B cell (primary cell): ENCODE measurements at regions not wholly inside any gene's neighbourhood (a gene's known extent, or its start where the extent isn't known, plus 50 kb on each side); places are given as distances from the start of the nearest gene placed in this dataset.

ENCODE experiments used
- ATAC-seq: fragments of 200-7000 bp; cut with Tn5 transposase; one replicate; pipeline ENCODE4 v1.10.0; 2021; ENCODE audit warnings: low read depth, mild to moderate bottlenecking, moderate number of reproducible peaks, moderate library complexity
- CTCF ChIA-PET: fragments of 350-600 bp; sonication (Branson Sonifier 250); formaldehyde crosslinking; loops from one replicate; lab custom pipeline; 2021; ENCODE audit warnings: antibody characterized with exemption, inconsistent platforms; lab: Charles Lee
- POLR2A ChIA-PET: fragments of 350-600 bp; sonication (Branson Sonifier 250); formaldehyde crosslinking; loops from one replicate; lab custom pipeline; 2021; ENCODE audit warnings: antibody characterized with exemption; lab: Charles Lee
- DNase-seq: peaks from one replicate; pipeline ENCODE4 v3.0.0; 2013
- H2AFZ ChIP-seq: 2 replicates; pipeline ENCODE4 v1.6.1; 2012; ENCODE audit warnings: mild to moderate bottlenecking, low read depth, low read length; ENCODE audit not compliant: insufficient read depth, poor library complexity, severe bottlenecking
- H3K27ac ChIP-seq, 2 donors: 1 replicate in 1 of 2; 2 replicates in 1 of 2; pipeline ENCODE4 v1.5.1; 2012 to 2013; ENCODE audit warnings: low read length in 2 of 2, mild to moderate bottlenecking in 2 of 2, moderate library complexity in 1 of 2
- H3K27me3 ChIP-seq, 4 experiments: fragments of 200-600 bp in 1 of 4; sonication (generic) in 1 of 4; replicated peaks in 1 of 4; 1 replicate in 2 of 4; 2 replicates in 2 of 4; pipeline versions ENCODE4 v1.6.1 to v1.7.0; 2013 to 2016; ENCODE audit warnings: low read length in 3 of 4, mild to moderate bottlenecking in 2 of 4, mixed read lengths in 1 of 4, moderate library complexity in 1 of 4; ENCODE audit not compliant: insufficient read depth in 4 of 4, control insufficient read depth in 3 of 4; ENCODE audit errors: control extremely low read depth in 1 of 4
- H3K36me3 ChIP-seq, 2 experiments: replicated peaks in 1 of 2; 1 replicate in 1 of 2; 2 replicates in 1 of 2; pipeline versions ENCODE4 v1.6.1 to v1.7.1; 2013; ENCODE audit warnings: low read length in 1 of 2; ENCODE audit not compliant: insufficient read depth in 2 of 2, control insufficient read depth in 1 of 2; ENCODE audit errors: control extremely low read depth in 1 of 2, extremely low read depth in 1 of 2
- H3K4me1 ChIP-seq, 2 donors: fragments of 200-600 bp in 1 of 2; sonication (generic) in 1 of 2; 1 replicate in 1 of 2; 2 replicates in 1 of 2; pipeline versions ENCODE4 v1.5.1 to v1.6.1; 2013 to 2017; ENCODE audit warnings: low read length in 2 of 2; ENCODE audit not compliant: control insufficient read depth in 2 of 2, insufficient read depth in 2 of 2
- H3K4me2 ChIP-seq: replicated peaks from 2 replicates; pipeline ENCODE3; 2012; ENCODE audit warnings: mild to moderate bottlenecking, low read depth, low read length; ENCODE audit not compliant: poor library complexity, severe bottlenecking
- H3K4me3 ChIP-seq, 5 experiments: fragments of 200-600 bp in 1 of 5; sonication (generic) in 1 of 5; 1 replicate in 3 of 5; 2 replicates in 2 of 5; pipeline versions ENCODE4 v1.5.1 to v1.7.0; 2011 to 2016; ENCODE audit warnings: low read length in 4 of 5, mild to moderate bottlenecking in 4 of 5, low read depth in 2 of 5, control low read depth in 1 of 5, moderate library complexity in 1 of 5; ENCODE audit not compliant: insufficient read depth in 1 of 5; ENCODE audit errors: control extremely low read depth in 1 of 5, extremely low read depth in 1 of 5
- H3K79me2 ChIP-seq: fragments of 200-600 bp; sonication (generic); one replicate; pipeline ENCODE4 v1.6.0; 2016; ENCODE audit warnings: low read length; ENCODE audit not compliant: control insufficient read depth, insufficient read depth
- H3K9ac ChIP-seq: fragments of 200-600 bp; sonication (generic); 2 replicates; pipeline ENCODE4 v1.6.1; 2017; ENCODE audit warnings: mild to moderate bottlenecking, low read length, moderate library complexity
- H3K9me3 ChIP-seq, 3 donors: one replicate each; pipeline versions ENCODE4 v1.6.1 to v1.7.1; 2013; ENCODE audit warnings: low read length in 2 of 3; ENCODE audit not compliant: control insufficient read depth in 2 of 3, insufficient read depth in 1 of 3; ENCODE audit errors: control extremely low read depth in 1 of 3
- H4K20me1 ChIP-seq: 2 replicates; pipeline ENCODE4 v1.6.0; 2012; ENCODE audit warnings: mild to moderate bottlenecking, low read length; ENCODE audit not compliant: insufficient read depth, control insufficient read depth, poor library complexity, severe bottlenecking
- H3K27ac Mint-ChIP-seq: one replicate; pipeline ENCODE4 v1.8.0; 2021; ENCODE audit warnings: mixed read lengths
- H3K27me3 Mint-ChIP-seq: one replicate; pipeline ENCODE4 v1.8.0; 2021; ENCODE audit warnings: mixed read lengths
- H3K4me1 Mint-ChIP-seq: one replicate; pipeline ENCODE4 v1.8.0; 2021; ENCODE audit warnings: mixed read lengths
- H3K4me3 Mint-ChIP-seq: one replicate; pipeline ENCODE4 v1.8.0; 2021; ENCODE audit warnings: mixed read lengths
- H3K9me3 Mint-ChIP-seq: one replicate; pipeline ENCODE4 v1.8.0; 2022; ENCODE audit warnings: mixed read lengths; ENCODE audit not compliant: insufficient read depth
- EZH2 ChIP-seq: IDR thresholded peaks from 2 replicates; pipeline ENCODE4 v1.6.1; 2012; ENCODE audit warnings: borderline replicate concordance, low read depth, mild to moderate bottlenecking, moderate library complexity, low read length; ENCODE audit not compliant: insufficient read depth, poor library complexity, severe bottlenecking
- WGBS: methylation state at CpG from one replicate; pipeline ENCODE4 v1.1.5; 2013; ENCODE audit warnings: missing lambda C conversion rate; ENCODE audit not compliant: insufficient coverage; 5-methylcytosine and 5-hydroxymethylcytosine counted together
- intact Hi-C: fragments of 100-400 bp; cut with micrococcal nuclease; formaldehyde crosslinking; loops from one replicate; pipeline ENCODE4 v1.10.0; 2022
- TF ChIP-seq, protein P1 (sequence below): fragments of 200-600 bp; IDR thresholded peaks from one replicate; pipeline ENCODE4 v1.8.0; 2022; ENCODE audit warnings: antibody characterized with exemption, mild to moderate bottlenecking

DNA sequence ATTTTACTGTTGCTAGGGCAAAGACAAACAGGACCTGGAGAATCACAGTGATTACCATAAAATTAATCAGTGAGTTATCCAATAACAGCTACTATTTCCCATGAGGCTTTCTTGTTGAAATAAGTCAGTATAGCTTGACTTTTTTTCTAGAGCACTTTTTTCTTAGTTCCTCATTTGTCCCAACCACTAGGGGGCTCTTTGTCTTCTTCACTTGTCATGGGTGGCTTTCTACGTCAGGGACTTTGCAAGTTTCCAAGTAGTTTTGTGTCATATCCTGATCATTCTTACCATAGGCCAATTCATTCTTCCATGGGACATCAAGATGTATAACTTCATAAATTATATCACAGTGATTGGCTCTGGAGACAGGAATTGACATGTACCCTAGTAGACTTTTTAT is 1019.6 kb upstream of the PIK3C3 start:
- Mint-ChIP-seq H3K27ac (no peak overlapping the region), H3K27me3 (no peaks in the 10 kb centered on the region), H3K9me3 (no peaks in the 10 kb centered on the region), H3K4me1 (no peaks in the 10 kb centered on the region), H3K4me3 (no peak overlapping the region)
- ChIA-PET POLR2A (no interaction called here), CTCF (no interaction called here)
- TF ChIP-seq, protein P1, sequence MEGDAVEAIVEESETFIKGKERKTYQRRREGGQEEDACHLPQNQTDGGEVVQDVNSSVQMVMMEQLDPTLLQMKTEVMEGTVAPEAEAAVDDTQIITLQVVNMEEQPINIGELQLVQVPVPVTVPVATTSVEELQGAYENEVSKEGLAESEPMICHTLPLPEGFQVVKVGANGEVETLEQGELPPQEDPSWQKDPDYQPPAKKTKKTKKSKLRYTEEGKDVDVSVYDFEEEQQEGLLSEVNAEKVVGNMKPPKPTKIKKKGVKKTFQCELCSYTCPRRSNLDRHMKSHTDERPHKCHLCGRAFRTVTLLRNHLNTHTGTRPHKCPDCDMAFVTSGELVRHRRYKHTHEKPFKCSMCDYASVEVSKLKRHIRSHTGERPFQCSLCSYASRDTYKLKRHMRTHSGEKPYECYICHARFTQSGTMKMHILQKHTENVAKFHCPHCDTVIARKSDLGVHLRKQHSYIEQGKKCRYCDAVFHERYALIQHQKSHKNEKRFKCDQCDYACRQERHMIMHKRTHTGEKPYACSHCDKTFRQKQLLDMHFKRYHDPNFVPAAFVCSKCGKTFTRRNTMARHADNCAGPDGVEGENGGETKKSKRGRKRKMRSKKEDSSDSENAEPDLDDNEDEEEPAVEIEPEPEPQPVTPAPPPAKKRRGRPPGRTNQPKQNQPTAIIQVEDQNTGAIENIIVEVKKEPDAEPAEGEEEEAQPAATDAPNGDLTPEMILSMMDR, result no peak
- no peak for TF ChIP-seq EZH2
- intact Hi-C loops, result no loop called here
- Histone ChIP-seq H3K9ac (no peak overlapping the region), H4K20me1 (no peaks in the 10 kb centered on the region), H3K36me3 (no peaks in the 10 kb centered on the region), H3K9me3 (no peaks in the 10 kb centered on the region), H3K4me1 (no peaks in the 10 kb centered on the region), H3K27ac (no peak overlapping the region), H3K4me3 (no peak overlapping the region), H3K27me3 (no peaks in the 10 kb centered on the region), H3K79me2 (no peaks in the 10 kb centered on the region), H2AFZ (no peak overlapping the region), H3K4me2 (no peak overlapping the region)
- DNase-seq, result no peak
- no peak for ATAC-seq
- WGBS, result 14% methylated on average over 1 of the region's 1 CpG

DNA sequence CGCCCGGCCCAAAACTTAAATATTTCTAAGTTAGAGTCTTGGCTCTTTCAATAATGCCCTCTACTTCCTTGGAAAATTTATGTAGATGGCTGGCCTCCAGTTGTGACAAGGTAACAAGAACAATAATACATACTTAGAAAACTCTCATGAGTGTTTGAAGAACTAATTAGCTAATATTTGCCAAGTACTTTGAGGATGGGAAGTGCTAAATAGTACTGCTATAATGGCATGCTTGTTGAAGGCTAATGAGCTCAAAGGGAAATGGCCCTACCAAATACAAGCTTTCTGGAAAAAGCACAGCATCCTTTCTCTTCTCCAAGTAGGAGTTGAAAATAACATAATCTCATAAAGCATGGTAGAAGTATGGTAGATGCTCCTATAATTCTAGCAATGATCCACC is 1022.2 kb upstream of the PIK3C3 start:
- Histone ChIP-seq H3K9ac (no peak overlapping the region), H3K27ac (no peak overlapping the region), H3K36me3 (no peaks in the 10 kb centered on the region), H3K27me3 (no peaks in the 10 kb centered on the region), H4K20me1 (no peaks in the 10 kb centered on the region), H3K4me1 (no peaks in the 10 kb centered on the region), H3K9me3 (no peaks in the 10 kb centered on the region), H2AFZ (no peak overlapping the region), H3K79me2 (no peaks in the 10 kb centered on the region), H3K4me2 (no peak overlapping the region), H3K4me3 (no peak overlapping the region)
- no CpG with 5 or more reads among the region's 2 CpGs for WGBS
- Mint-ChIP-seq H3K27ac (no peak overlapping the region), H3K27me3 (no peaks in the 10 kb centered on the region), H3K4me1 (no peaks in the 10 kb centered on the region), H3K4me3 (no peak overlapping the region), H3K9me3 (no peaks in the 10 kb centered on the region)
- TF ChIP-seq, protein P1, result no peak
- TF ChIP-seq EZH2, result no peak
- CTCF ChIA-PET, result no interaction called here
- no peak for DNase-seq
- intact Hi-C loops, result no loop called here
- no peak for ATAC-seq
- POLR2A ChIA-PET, result no interaction called here
